ENCODE measurements at regions not wholly inside any gene's neighbourhood (a gene's known extent, or its start where the extent isn't known, plus 50 kb on each side); places are given as distances from the start of the nearest gene placed in this dataset.

- no peak for DNase-seq
- no peak for ATAC-seq
- intact Hi-C loops (cut with DNase I), result no loop called here
- Histone ChIP-seq H3K4me3 (no peak overlapping the region), H3K27me3 (ENCODE audit: insufficient read depth in 3 of 3, low read length in 2 of 3) (no peaks in the 10 kb centered on the region), H3K27ac (no peak overlapping the region), H3K36me3 (ENCODE audit: insufficient read depth in 1 of 2, low read depth in 1 of 2) (no peaks in the 10 kb centered on the region), H3K4me1 (no peaks in the 10 kb centered on the region), H3K9me3 (no peaks in the 10 kb centered on the region)
- TF ChIP-seq, protein P1, sequence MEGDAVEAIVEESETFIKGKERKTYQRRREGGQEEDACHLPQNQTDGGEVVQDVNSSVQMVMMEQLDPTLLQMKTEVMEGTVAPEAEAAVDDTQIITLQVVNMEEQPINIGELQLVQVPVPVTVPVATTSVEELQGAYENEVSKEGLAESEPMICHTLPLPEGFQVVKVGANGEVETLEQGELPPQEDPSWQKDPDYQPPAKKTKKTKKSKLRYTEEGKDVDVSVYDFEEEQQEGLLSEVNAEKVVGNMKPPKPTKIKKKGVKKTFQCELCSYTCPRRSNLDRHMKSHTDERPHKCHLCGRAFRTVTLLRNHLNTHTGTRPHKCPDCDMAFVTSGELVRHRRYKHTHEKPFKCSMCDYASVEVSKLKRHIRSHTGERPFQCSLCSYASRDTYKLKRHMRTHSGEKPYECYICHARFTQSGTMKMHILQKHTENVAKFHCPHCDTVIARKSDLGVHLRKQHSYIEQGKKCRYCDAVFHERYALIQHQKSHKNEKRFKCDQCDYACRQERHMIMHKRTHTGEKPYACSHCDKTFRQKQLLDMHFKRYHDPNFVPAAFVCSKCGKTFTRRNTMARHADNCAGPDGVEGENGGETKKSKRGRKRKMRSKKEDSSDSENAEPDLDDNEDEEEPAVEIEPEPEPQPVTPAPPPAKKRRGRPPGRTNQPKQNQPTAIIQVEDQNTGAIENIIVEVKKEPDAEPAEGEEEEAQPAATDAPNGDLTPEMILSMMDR (IDR thresholded peaks at IDR 0.05), result no peak
- WGBS, 3 donors, result 93 to 97% (median 94%) methylated on average over 2 of the region's 2 CpGs
Observed at GRCh38 chr2:56464613-56465012, 280.8 kb downstream of the CCDC85A start.

- H3K27me3 ChIP-seq (ENCODE audit: insufficient read depth in 3 of 3, low read length in 2 of 3), result no peaks in the 10 kb centered on the region
- TF ChIP-seq, protein P1 (IDR thresholded peaks at IDR 0.05), result no peak
- no peak overlapping the region for H3K27ac ChIP-seq
- no peaks in the 10 kb centered on the region for H3K36me3 ChIP-seq (ENCODE audit: insufficient read depth in 1 of 2, low read depth in 1 of 2)
- intact Hi-C loops (cut with DNase I), result no loop called here
- no peaks in the 10 kb centered on the region for H3K4me1 ChIP-seq
- ATAC-seq, result no peak
- H3K4me3 ChIP-seq, result no peak overlapping the region
- H3K9me3 ChIP-seq, result no peaks in the 10 kb centered on the region
- no peak for DNase-seq
Observed at GRCh38 chr2:56465491-56465890, 281.7 kb downstream of the CCDC85A start.

GRCh38 chr2:56473524-56473923, 289.7 kb downstream of the CCDC85A start:
- peaks cover 24% of the 10 kb centered on the region for H3K4me1 ChIP-seq
- ATAC-seq (no peak), DNase-seq (no peak)
- H3K4me3 ChIP-seq, result no peak overlapping the region
- TF ChIP-seq, protein P1 (IDR thresholded peaks at IDR 0.05), result no peak
- no peak overlapping the region for H3K27ac ChIP-seq
- H3K27me3 ChIP-seq (ENCODE audit: insufficient read depth in 3 of 3, low read length in 2 of 3), result no peaks in the 10 kb centered on the region
- intact Hi-C loops (cut with DNase I), result no loop called here
- H3K36me3 ChIP-seq (ENCODE audit: insufficient read depth in 1 of 2, low read depth in 1 of 2), result no peaks in the 10 kb centered on the region
- no peaks in the 10 kb centered on the region for H3K9me3 ChIP-seq

GRCh38 chr2:56474412-56475158, 290.8 kb downstream of the CCDC85A start:
- Histone ChIP-seq H3K4me1 (peaks cover 24% of the 10 kb centered on the region), H3K36me3 (ENCODE audit: insufficient read depth in 1 of 2, low read depth in 1 of 2) (no peaks in the 10 kb centered on the region), H3K9me3 (no peaks in the 10 kb centered on the region), H3K27me3 (ENCODE audit: insufficient read depth in 3 of 3, low read length in 2 of 3) (no peaks in the 10 kb centered on the region), H3K4me3 (no peak overlapping the region), H3K27ac (no peak overlapping the region)
- ATAC-seq, result peak; percentile 40 to 89 (median 72)
- TF ChIP-seq, protein P1 (IDR thresholded peaks at IDR 0.05), result no peak
- intact Hi-C loops (cut with DNase I), result no loop called here
- WGBS, 3 donors, result 10 to 25% (median 11%) methylated on average over 4 of the region's 4 CpGs
- no peak for DNase-seq

DNA sequence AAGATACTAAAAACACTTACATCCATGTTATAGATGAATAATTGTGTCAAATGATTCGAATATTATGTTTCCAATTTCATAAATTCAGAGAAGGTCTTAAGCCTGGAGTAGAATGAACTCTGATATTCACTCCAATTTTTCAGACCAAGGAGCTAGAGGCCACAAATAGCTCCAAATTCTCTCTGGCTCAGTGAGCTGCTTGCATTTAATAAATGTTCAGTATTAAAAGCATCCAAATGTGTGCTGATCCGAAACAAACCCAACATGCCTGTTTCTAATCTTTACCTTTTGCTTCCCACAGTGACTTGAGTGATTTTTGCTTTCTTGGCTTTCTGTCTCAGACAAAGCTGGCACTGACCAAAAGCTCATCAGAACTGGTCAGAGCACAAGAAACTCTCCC, 291.4 kb downstream of the CCDC85A start:
- TF ChIP-seq, protein P1 (IDR thresholded peaks at IDR 0.05), result no peak
- H3K27me3 ChIP-seq (ENCODE audit: insufficient read depth in 3 of 3, low read length in 2 of 3), result no peaks in the 10 kb centered on the region
- no peaks in the 10 kb centered on the region for H3K36me3 ChIP-seq (ENCODE audit: insufficient read depth in 1 of 2, low read depth in 1 of 2)
- no peaks in the 10 kb centered on the region for H3K9me3 ChIP-seq
- WGBS, 3 donors, result 32 to 51% (median 34%) methylated on average over 2 of the region's 2 CpGs
- ATAC-seq (no peak), DNase-seq (no peak)
- no peak overlapping the region for H3K27ac ChIP-seq
- H3K4me1 ChIP-seq, result peaks cover 24% of the 10 kb centered on the region
- no peak overlapping the region for H3K4me3 ChIP-seq
- intact Hi-C loops (cut with DNase I), result no loop called here
